Kidney (tissue), 13 donors: ENCODE measurements at regions not wholly inside any gene's neighbourhood (a gene's known extent, or its start where the extent isn't known, plus 50 kb on each side); places are given as distances from the start of the nearest gene placed in this dataset.
"Not testable (repeated sequence)": the region's sequence is repeated elsewhere in the genome, so short reads cannot be mapped to it uniquely, and the experiment has no call there.

ENCODE experiments used
- DNase-seq, 5 donors: peaks; one replicate each; pipeline ENCODE4 v3.0.0-alpha.2; 2013 to 2020
- FAIRE-seq: peaks from 2 replicates; lab custom pipeline; 2012; peaks lifted over from hg19 to GRCh38; lab: Jason Lieb, UNC
- H3K27ac ChIP-seq, 2 donors: one replicate each; pipeline ENCODE4 v1.7.0; 2013; ENCODE audit warnings: low read depth in 2 of 2, low read length in 2 of 2, inconsistent platforms in 1 of 2
- H3K27me3 ChIP-seq: one replicate; pipeline ENCODE4 v1.7.1; 2013; ENCODE audit warnings: low read length, inconsistent platforms; ENCODE audit not compliant: control insufficient read depth, insufficient read depth
- H3K36me3 ChIP-seq, 3 donors: one replicate each; pipeline versions ENCODE4 v1.7.0 to v1.7.1; 2013; ENCODE audit warnings: low read length in 3 of 3, control low read depth in 1 of 3, inconsistent platforms in 1 of 3; ENCODE audit not compliant: insufficient read depth in 3 of 3, control insufficient read depth in 2 of 3
- H3K4me1 ChIP-seq, 3 donors: one replicate each; pipeline versions ENCODE4 v1.7.0 to v1.7.1; 2013; ENCODE audit warnings: low read length in 3 of 3, inconsistent platforms in 1 of 3, low read depth in 1 of 3; ENCODE audit not compliant: control insufficient read depth in 2 of 3, insufficient read depth in 2 of 3
- H3K4me3 ChIP-seq, 3 donors: one replicate each; pipeline versions ENCODE4 v1.7.0 to v1.8.1; 2013; ENCODE audit warnings: low read length in 3 of 3, control low read depth in 1 of 3, inconsistent platforms in 1 of 3
- H3K9ac ChIP-seq, 3 donors: one replicate each; pipeline versions ENCODE4 v1.7.0 to v1.7.1; 2013; ENCODE audit warnings: low read length in 3 of 3, control low read depth in 1 of 3, inconsistent platforms in 1 of 3
- H3K9me3 ChIP-seq, 3 donors: one replicate each; pipeline versions ENCODE4 v1.7.0 to v1.7.1; 2013; ENCODE audit warnings: low read length in 3 of 3, control low read depth in 1 of 3, inconsistent platforms in 1 of 3; ENCODE audit not compliant: control insufficient read depth in 2 of 3, insufficient read depth in 1 of 3
- CTCF ChIP-seq: IDR thresholded peaks from 3 replicates; pipeline ENCODE4 v1.5.1; 2012; ENCODE audit warnings: mild to moderate bottlenecking, moderate library complexity, borderline replicate concordance; ENCODE audit not compliant: insufficient read depth; ENCODE audit errors: extremely low read depth
- intact Hi-C: fragments of 100-400 bp; cut with DNase I; formaldehyde crosslinking; loops from one replicate; pipeline ENCODE4 v1.11.1; 2022
- donor health status: control.
- donor health status: control.
- donor health status: control.
- donor health status: control.
- donor health status: control.
- donor health status: DM: yes; HTN: yes; CAD: no.
- donor health status: Normal renal cell carcinoma (clear cell type).

GRCh38 chr14:22375321-22375930 lies 213.6 kb downstream of the DAD1 start:
- intact Hi-C loops = loop anchor here (10.0 kb wide), 1 partner anchor 61 kb away; no protein-coding TSS in a partner anchor
- no peak overlapping the region for H3K27ac ChIP-seq

DNA sequence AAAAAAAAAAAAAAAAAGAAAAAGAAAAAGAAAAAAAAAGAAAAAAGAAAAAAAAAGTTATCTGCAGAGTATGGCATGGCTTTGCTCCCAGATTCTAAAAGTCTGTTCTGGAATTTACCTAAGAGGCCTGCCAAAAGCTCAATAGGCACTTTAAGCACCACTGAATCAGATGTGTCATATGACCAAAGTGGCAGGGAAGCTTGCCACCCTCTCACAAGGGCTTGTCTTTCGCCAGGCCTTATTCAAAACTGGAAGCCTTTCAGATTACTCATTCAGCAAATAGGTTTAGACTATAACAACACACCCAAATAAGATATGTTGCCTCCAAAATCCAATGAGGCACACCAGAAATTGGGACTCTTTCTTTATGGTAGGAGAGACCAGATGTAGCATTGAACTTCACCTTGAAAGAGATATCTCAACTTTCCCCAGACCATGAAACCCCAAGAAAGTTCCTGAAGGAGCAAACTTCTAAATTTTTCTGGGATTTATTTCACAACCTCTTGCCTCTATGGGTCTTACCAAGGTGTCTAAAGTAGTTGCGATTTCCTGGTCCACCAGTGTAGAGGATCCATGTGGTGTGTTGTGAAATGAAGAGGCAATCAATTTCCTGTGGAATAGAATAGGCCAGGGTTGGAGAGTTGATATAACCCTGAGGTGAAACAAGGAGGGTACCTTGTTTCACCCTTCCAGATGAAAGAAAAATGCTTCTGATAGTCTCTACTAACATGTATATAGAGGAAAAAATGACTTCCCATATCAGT lies 218.8 kb downstream of the DAD1 start:
- no peak for TF ChIP-seq CTCF
- no peak for FAIRE-seq
- no peak overlapping the region for H3K9ac ChIP-seq

More at GRCh38 chr14:22375321-22375930, 213.6 kb downstream of the DAD1 start:
- Histone ChIP-seq H3K4me1 (no peaks in the 10 kb centered on the region), H3K9ac (no peak overlapping the region), H3K4me3 (no peak overlapping the region), H3K36me3 (no peaks in the 10 kb centered on the region), H3K9me3 (no peaks in the 10 kb centered on the region), H3K27me3 (no peaks in the 10 kb centered on the region)
- FAIRE-seq (peak; percentile 87), DNase-seq (peak in 2 of 5 donors; percentile 78 to 86)
- peak; percentile 33 for TF ChIP-seq CTCF

DNA sequence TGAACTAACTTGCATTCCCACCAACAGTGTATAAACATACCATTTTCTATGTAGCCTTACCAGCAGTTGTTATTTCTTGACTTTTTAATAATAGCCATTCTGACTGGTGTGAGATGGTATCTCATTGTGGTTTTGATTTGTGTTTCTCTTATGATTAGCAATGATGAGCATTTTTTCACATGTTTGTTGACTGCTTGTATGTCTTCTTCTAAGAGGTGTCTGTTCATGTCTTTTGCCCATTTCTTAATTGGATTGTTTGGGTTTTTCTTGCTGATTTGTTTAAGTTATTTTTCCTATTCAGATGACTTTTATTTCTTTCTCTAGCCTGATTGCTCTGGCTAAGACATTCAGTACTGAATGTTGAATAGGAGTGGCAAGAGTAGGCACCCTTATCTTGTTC lies 230.3 kb downstream of the DAD1 start:
- no peak overlapping the region for H3K27ac ChIP-seq
- FAIRE-seq (no peak), DNase-seq (no peak)
- no peak for TF ChIP-seq CTCF
- H3K36me3 ChIP-seq = no peaks in the 10 kb centered on the region
- H3K4me3 ChIP-seq = no peak overlapping the region
- H3K9me3 ChIP-seq = no peaks in the 10 kb centered on the region
- H3K27me3 ChIP-seq = no peaks in the 10 kb centered on the region
- H3K9ac ChIP-seq = no peak overlapping the region
- intact Hi-C loops = no loop called here
- no peaks in the 10 kb centered on the region for H3K4me1 ChIP-seq

More for the DNA sequence above, 218.8 kb downstream of the DAD1 start:
- intact Hi-C loops = loop anchor here (10.0 kb wide), 1 partner anchor 55 kb away; no protein-coding TSS in a partner anchor
- Histone ChIP-seq H3K27me3 (no peaks in the 10 kb centered on the region), H3K36me3 (no peaks in the 10 kb centered on the region), H3K9me3 (no peaks in the 10 kb centered on the region), H3K4me1 (no peaks in the 10 kb centered on the region), H3K4me3 (no peak overlapping the region), H3K27ac (no peak overlapping the region)
- DNase-seq = no peak

DNA sequence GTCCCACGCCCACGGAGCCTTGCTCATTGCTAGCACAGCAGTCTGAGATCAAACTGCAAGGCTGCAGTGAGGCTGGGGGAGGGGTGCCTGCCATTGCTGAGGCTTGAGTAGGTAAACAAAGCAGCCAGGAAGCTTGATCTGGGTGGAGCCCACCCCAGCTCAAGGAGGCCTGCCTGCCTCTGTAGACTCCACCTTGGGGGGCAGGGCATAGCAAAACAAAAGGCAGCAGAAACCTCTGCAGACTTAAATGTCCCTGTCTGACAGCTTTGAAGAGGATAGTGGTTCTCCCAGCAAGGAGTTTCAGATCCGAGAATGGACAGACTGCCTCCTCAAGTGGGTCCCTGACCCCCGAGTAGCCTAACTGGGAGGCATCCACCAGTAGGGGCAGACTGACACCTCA lies 239.7 kb downstream of the DAD1 start:
- FAIRE-seq, intact Hi-C loops, H3K4me1 ChIP-seq, DNase-seq, H3K4me3 ChIP-seq, H3K9me3 ChIP-seq, H3K27me3 ChIP-seq, H3K27ac ChIP-seq, H3K36me3 ChIP-seq, H3K9ac ChIP-seq: not testable (repeated sequence)
